Hematopoietic multipotent progenitor cell treated with erythropoietin and hydrocortisone succinate and interleukin-3 and kit ligand, for 8 days (in vitro differentiated cells): ENCODE measurements at regions not wholly inside any gene's neighbourhood (a gene's known extent, or its start where the extent isn't known, plus 50 kb on each side); places are given as distances from the start of the nearest gene placed in this dataset.
A peak's percentile ranks its signal among the peaks of the same experiment; 100 is the strongest.
"Not testable (repeated sequence)": the region's sequence is repeated elsewhere in the genome, so short reads cannot be mapped to it uniquely, and the experiment has no call there.

ENCODE experiments used
- DNase-seq: peaks from one replicate; pipeline ENCODE4 v3.0.0-alpha.2; 2015

DNA sequence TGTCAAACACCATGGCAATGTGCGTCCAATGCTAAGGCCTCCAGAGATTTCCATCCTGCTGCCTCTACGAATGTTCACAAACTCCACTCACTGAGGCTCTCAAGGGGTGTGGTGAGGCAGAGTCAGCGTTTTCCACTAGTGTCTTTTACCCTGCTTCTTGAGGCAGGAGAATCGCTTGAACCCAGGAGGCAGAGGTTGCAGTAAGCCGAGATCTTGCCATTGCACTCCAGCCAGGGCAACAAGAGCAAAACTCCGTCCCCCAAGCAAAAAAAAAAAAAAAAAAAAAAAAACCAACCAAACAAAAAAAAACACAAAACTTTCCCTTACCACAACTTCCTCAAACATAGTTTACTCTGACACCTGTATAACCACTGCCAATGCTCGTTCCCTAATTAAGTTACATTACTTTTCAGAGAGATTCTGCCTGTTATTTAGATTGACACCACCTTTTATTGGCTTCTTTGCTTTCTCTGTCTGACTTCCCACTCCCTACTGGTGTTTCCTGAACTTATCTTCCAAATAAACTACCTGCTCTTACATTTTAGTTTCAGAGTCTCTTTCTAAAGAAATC, 102.1 kb upstream of the ZNF746 start:
- no peak for DNase-seq

DNA sequence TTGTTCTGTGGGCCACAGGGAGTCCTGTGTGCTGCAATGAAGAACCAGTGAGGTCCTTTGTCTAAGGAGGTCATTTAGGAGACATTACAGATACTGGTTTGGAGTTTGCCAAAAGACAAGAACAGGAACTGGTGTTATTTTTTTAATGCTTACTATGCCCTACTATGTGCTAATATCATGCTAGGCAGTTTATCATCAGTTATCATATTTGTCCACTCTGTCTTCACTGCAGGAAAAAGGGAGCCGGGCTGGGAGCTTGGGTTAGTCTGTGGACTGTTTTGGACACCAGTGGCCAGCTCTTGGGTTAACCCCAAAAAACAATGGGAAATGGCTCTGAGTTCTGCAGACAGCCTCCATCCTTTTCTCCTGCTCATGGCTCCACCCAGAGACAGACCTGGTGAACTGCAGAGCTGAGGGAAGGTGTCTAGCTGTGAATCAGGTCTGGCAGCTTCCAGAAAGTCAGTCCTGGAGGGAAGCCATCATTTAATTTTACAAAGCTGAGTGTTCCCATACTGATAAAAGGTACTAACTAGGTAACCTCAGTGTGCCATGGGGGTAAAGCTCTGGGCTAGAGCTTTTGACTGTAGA, 101.2 kb upstream of the ZNF746 start:
- peak; percentile 65 for DNase-seq

DNA sequence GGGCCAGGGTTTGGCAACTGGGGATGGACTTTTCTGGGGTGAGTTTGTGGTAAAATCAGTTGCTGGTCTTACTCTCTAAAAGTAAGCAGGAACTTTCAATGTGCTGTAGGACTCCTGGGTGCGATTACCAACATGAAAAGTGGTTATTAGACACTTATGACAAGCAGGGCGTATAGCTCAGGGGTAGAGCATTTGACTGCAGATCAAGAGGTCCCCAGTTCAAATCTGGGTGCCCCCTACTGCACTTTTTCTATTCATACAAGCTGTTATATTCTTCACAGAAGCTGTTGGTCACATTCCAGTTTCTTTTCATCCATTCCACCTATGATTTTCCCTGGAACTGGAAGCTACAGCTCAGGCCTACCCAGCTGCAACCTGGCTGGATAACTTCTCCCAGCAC, 100.2 kb upstream of the ZNF746 start:
- not testable (repeated sequence) for DNase-seq

- DNase-seq: no peak
Observed at GRCh38 chr7:149595541-149595940, 97.9 kb upstream of the ZNF746 start.

GRCh38 chr7:149595078-149595477, 97.5 kb upstream of the ZNF746 start:
- DNase-seq: no peak

GRCh38 chr7:149588930-149589329, 91.3 kb upstream of the ZNF746 start:
- DNase-seq: no peak

DNA sequence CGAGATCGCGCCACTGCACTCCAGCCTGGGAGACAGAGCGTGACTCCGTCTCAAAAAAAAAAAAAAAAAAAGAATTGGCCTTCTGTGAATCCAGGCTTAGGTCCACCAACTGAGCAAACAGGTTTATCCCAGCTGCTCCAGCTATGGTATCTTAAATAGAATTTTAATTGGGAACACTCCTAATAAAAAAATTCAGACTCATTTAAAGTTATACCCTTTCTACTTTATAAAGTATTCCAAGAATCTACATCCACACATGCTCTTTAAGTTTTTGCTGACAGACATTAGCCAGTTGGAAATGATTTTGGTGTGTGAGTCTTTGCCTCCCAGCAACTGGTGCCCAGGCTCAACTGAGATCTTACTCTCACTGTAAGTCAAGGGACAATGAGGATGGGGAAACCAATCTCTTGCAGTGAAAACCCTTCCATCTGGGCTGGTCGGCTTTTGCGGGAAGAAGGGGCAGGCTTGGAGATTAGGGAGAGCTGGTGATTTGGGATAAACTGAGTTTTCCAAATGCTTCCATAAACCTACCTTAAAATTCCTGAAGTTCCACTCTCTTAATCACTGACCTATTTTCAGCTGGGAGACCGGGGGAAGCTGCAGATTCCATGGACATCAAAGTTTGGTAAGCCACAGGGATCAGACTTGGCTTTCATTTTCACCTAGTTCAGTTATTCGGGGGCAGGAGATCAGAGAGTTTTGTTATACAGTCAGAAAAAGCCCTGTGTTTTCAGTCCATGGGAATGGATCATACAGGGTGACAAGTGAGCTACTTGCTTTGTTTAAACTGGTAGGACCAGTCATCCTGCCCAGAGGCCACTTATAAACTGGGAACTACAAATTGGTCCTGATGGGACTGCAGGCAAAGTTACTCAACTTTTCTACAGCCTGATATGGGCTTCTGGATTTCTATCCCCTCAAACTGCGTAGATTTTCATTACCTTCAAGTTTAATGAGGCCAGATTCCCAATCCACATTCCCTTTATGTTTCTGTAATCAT, 89.3 kb upstream of the ZNF746 start:
- DNase-seq: no peak

GRCh38 chr7:149584530-149584929, 86.9 kb upstream of the ZNF746 start:
- no peak for DNase-seq

- DNase-seq: no peak
Observed at GRCh38 chr7:149584009-149584408, 86.4 kb upstream of the ZNF746 start.

DNA sequence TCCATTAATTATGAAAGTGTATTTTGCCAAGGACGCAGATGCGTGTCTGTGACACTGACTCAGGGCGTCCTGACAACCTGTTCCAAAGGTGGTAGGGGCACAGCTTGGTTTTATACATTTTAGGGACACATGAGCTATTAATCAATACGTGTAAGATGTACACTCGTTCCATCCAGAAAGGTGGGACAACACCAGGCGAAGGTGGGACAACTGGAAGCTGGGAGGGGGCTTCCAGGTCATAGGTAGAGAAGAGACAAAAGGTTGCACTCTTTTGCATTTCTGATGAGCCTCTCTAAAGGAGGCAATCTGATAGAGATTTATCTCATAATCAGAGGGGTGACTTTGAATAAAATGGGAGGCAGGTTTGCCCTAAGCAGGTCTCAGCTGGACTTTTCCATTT, 82.7 kb upstream of the ZNF746 start:
- no peak for DNase-seq

DNA sequence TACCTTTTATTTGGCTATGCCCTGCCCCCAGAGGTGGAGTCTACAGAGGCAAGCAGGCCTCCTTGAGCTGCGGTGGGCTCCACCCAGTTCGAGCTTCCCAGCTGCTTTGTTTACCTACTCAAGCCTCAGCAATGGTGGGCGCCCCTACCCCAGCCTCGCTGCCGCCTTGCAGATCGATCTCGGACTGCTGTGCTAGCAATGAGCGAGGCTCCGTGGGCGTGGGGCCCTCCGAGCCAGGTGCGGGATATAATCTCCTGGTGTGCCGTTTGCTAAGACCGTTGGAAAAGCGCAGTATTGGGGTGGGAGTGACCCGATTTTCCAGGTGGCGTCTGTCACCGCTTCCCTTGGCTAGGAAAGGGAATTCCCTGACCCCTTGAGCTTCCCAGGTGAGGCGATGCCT, 81.8 kb upstream of the ZNF746 start:
- not testable (repeated sequence) for DNase-seq

DNA sequence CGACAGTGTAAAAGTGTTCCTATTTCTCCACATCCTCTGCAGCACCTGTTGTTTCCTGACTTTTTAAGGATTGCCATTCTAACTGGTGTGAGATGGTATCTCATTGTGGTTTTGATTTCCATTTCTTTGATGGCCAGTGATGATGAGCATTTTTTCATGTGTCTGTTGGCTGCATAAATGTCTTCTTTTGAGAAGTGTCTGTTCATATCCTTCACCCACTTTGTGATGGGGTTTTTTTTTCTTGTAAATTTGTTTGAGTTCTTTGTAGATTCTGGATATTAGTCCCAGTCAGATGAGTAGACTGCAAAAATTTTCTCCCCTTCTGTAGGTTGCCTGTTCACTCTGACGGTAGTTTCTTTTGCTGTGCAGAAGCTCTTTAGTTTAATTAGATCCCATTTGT, 76.8 kb upstream of the ZNF746 start:
- DNase-seq: not testable (repeated sequence)

DNA sequence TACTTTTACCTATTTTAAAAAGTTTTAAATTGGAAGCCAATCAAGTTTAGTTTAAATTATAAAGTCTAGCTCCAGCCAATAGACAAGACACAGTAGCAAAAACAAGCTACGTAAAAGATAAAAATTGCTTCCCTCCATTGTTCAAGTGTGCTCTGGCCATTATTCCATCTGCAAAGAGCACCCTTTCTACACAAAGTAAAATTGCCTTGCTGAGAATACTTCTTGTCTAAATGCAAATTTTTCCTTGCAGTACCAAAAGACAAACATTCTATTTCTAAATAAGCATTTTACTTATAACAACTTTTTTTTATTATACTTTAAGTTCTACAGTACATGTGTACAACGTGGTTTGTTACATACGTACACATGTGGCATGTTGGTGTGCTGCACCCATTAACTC, 75.9 kb upstream of the ZNF746 start:
- DNase-seq: no peak

GRCh38 chr7:149572920-149573319, 75.3 kb upstream of the ZNF746 start:
- DNase-seq: not testable (repeated sequence)

DNA sequence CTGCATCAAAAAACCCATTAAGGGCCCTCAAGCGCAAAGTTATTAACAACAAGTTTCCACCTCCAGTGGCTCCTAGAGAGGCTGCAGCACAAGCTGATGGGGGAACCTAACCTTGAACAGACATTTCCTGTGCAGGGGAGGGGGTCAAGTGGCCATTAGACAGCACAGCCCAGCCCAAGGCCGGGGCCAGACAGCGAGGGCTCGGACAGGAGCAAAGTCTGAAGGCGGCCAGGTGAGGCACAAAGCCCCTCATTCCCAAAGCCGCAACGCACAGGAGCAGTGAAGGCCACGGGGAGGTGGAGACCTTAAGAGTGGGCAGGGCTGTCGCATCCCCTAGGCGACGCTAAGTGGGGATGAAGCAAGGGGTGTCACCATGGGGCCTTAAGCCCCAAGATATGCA, 73.2 kb upstream of the ZNF746 start:
- DNase-seq: no peak

GRCh38 chr7:149569726-149570422, 72.3 kb upstream of the ZNF746 start:
- no peak for DNase-seq

GRCh38 chr7:149569025-149569725, 71.6 kb upstream of the ZNF746 start:
- DNase-seq: no peak

- no peak for DNase-seq
Observed at GRCh38 chr7:149568218-149568617, 70.6 kb upstream of the ZNF746 start.

GRCh38 chr7:149566103-149566502, 68.5 kb upstream of the ZNF746 start:
- no peak for DNase-seq

GRCh38 chr7:149565096-149565382, 67.4 kb upstream of the ZNF746 start:
- no peak for DNase-seq

- DNase-seq: peak; percentile 80
Observed at GRCh38 chr7:149564340-149565095, 66.9 kb upstream of the ZNF746 start.

DNA sequence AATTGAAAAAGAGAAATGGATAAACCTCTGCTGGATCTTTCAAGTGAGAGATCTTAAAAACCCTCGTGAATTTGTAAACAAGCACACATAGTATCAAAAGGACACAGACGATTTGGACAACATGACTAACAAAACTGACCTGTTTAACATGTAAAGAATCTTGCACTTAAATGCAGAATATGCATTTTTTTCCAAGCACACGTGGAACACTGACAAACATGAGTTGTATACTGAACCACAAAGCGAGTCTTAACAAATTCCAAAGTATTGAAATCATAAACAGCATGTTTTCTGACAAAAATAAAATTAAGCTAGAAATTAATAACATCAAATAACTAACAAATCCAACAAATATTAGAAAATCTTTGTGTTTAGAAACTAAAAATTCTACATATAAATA, 65.0 kb upstream of the ZNF746 start:
- DNase-seq: no peak
